Loucy (cell line): ENCODE measurements at regions not wholly inside any gene's neighbourhood (a gene's known extent, or its start where the extent isn't known, plus 50 kb on each side); places are given as distances from the start of the nearest gene placed in this dataset.

Source experiments
- CTCF ChIP-seq: fragments of 200-600 bp; sonication (generic); conservative IDR thresholded peaks from 2 replicates; pipeline ENCODE4 v1.5.1; 2014; ENCODE audit warnings: mild to moderate bottlenecking, antibody characterized with exemption, low read length
- EZH2phosphoT487 ChIP-seq: fragments of 200-600 bp; IDR thresholded peaks from 2 replicates; pipeline ENCODE4 v1.6.1; 2018; ENCODE audit warnings: antibody characterized with exemption, mild to moderate bottlenecking, moderate library complexity, borderline replicate concordance

- TF ChIP-seq CTCF: no peak
- no peak for TF ChIP-seq EZH2phosphoT487
These were observed 84.7 kb upstream of the ANKRD50 start for GRCh38 chr4:124797223-124797622.
